GM12878 (cell line): ENCODE measurements at regions not wholly inside any gene's neighbourhood (a gene's known extent, or its start where the extent isn't known, plus 50 kb on each side); places are given as distances from the start of the nearest gene placed in this dataset.

Source experiments
- MEF2A ChIP-seq: IDR thresholded peaks from 2 replicates; pipeline ENCODE4 v1.6.1; 2011; ENCODE audit warnings: low read depth, mild to moderate bottlenecking, low read length, moderate library complexity; ENCODE audit not compliant: insufficient read depth
- POLR2AphosphoS5 ChIP-seq: IDR thresholded peaks from 2 replicates; pipeline ENCODE4 v1.6.1; 2011; ENCODE audit warnings: mild to moderate bottlenecking, low read length, inconsistent platforms
- TF ChIP-seq, protein P1 (sequence below), 3 experiments: IDR thresholded peaks in 2 of 3; conservative IDR thresholded peaks in 1 of 3; 2 replicates each; pipeline ENCODE4 v1.5.1; 2011; ENCODE audit warnings: low read depth in 3 of 3, low read length in 3 of 3, mild to moderate bottlenecking in 3 of 3, control low read depth in 2 of 3, moderate library complexity in 2 of 3, inconsistent platforms in 1 of 3, mixed read lengths in 1 of 3; ENCODE audit not compliant: control insufficient read depth in 2 of 3, insufficient read depth in 1 of 3; ENCODE audit errors: extremely low read depth in 1 of 3

DNA sequence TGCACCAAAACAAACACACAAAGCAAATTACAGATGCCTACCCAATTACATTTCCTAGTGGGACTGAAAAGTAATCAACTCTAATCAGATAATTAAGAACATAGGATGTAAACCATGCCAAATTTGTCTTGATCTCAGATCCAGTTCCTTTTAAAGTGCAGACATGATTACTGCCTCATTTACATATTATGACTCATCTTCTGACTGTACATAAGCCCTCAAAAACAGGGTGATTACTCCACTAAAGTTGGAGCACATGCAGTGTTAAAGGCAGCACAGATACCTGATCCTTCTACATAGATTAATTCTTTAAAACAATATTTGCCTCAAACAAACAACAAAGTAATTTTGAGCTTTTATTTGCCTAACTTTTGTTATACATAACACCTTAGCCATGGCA lies 337.2 kb downstream of the RPS29 start:
- TF ChIP-seq, protein P1, sequence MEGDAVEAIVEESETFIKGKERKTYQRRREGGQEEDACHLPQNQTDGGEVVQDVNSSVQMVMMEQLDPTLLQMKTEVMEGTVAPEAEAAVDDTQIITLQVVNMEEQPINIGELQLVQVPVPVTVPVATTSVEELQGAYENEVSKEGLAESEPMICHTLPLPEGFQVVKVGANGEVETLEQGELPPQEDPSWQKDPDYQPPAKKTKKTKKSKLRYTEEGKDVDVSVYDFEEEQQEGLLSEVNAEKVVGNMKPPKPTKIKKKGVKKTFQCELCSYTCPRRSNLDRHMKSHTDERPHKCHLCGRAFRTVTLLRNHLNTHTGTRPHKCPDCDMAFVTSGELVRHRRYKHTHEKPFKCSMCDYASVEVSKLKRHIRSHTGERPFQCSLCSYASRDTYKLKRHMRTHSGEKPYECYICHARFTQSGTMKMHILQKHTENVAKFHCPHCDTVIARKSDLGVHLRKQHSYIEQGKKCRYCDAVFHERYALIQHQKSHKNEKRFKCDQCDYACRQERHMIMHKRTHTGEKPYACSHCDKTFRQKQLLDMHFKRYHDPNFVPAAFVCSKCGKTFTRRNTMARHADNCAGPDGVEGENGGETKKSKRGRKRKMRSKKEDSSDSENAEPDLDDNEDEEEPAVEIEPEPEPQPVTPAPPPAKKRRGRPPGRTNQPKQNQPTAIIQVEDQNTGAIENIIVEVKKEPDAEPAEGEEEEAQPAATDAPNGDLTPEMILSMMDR (IDR thresholded peaks at IDR 0.05 in 2 of 3, conservative IDR thresholded peaks at IDR 0.05 in 1 of 3; ENCODE audit: control insufficient read depth in 2 of 3, extremely low read depth in 1 of 3, insufficient read depth in 1 of 3, low read depth in 3 of 3, low read length in 3 of 3), result no peak
- no peak for TF ChIP-seq POLR2AphosphoS5
- no peak for TF ChIP-seq MEF2A
